H9 (cell line): ENCODE measurements at regions not wholly inside any gene's neighbourhood (a gene's known extent, or its start where the extent isn't known, plus 50 kb on each side); places are given as distances from the start of the nearest gene placed in this dataset.

ENCODE experiments used
- DNase-seq: peaks from one replicate; pipeline ENCODE4 v3.0.0-alpha.2; 2017
- H2AFZ ChIP-seq: one replicate; pipeline ENCODE4 v1.6.1; 2013; ENCODE audit warnings: mild to moderate bottlenecking, low read length, control low read depth, moderate library complexity
- H2AK5ac ChIP-seq: 2 replicates; pipeline ENCODE4 v1.6.1; 2013; ENCODE audit warnings: low read length, control low read depth, mixed read lengths; ENCODE audit not compliant: insufficient read length
- H2BK120ac ChIP-seq: one replicate; pipeline ENCODE4 v1.6.1; 2013; ENCODE audit warnings: low read depth, mild to moderate bottlenecking, low read length, control low read depth, inconsistent platforms; ENCODE audit not compliant: poor library complexity, severe bottlenecking
- H2BK12ac ChIP-seq: 2 replicates; pipeline ENCODE4 v1.6.1; 2013; ENCODE audit warnings: low read length, control low read depth, mixed read lengths, low read depth; ENCODE audit not compliant: insufficient read length
- H2BK15ac ChIP-seq: 2 replicates; pipeline ENCODE4 v1.6.1; 2013; ENCODE audit warnings: low read depth, low read length, control low read depth
- H2BK20ac ChIP-seq: one replicate; pipeline ENCODE4 v1.6.1; 2013; ENCODE audit warnings: low read depth, mild to moderate bottlenecking, low read length, control low read depth, inconsistent platforms; ENCODE audit not compliant: poor library complexity, severe bottlenecking
- H2BK5ac ChIP-seq: 2 replicates; pipeline ENCODE4 v1.6.1; 2013; ENCODE audit warnings: low read length, control low read depth, mixed read lengths; ENCODE audit not compliant: insufficient read length
- H3K14ac ChIP-seq: 2 replicates; pipeline ENCODE4 v1.6.1; 2013; ENCODE audit warnings: low read length, control low read depth; ENCODE audit not compliant: insufficient read depth
- H3K18ac ChIP-seq: 2 replicates; pipeline ENCODE4 v1.6.1; 2013; ENCODE audit warnings: low read depth, mild to moderate bottlenecking, mixed read lengths, low read length, control low read depth; ENCODE audit not compliant: insufficient read length
- H3K23ac ChIP-seq: 2 replicates; pipeline ENCODE4 v1.6.1; 2013; ENCODE audit warnings: low read length, control low read depth, mixed read lengths, low read depth; ENCODE audit not compliant: insufficient read length
- H3K23me2 ChIP-seq: 2 replicates; pipeline ENCODE4 v1.6.1; 2013; ENCODE audit warnings: low read depth, mild to moderate bottlenecking, mixed read lengths, low read length, control low read depth; ENCODE audit not compliant: insufficient read length, poor library complexity, severe bottlenecking
- H3K27ac ChIP-seq: 2 replicates; pipeline ENCODE4 v1.5.1; 2013; ENCODE audit warnings: low read length, control low read depth, mixed read lengths, low read depth; ENCODE audit not compliant: insufficient read length
- H3K27me3 ChIP-seq: 2 replicates; pipeline ENCODE4 v1.6.1; 2013; ENCODE audit warnings: low read length, control low read depth, inconsistent platforms; ENCODE audit not compliant: insufficient read depth
- H3K4ac ChIP-seq: 2 replicates; pipeline ENCODE4 v1.6.1; 2013; ENCODE audit warnings: low read depth, mild to moderate bottlenecking, control low read depth, inconsistent platforms, low read length, moderate library complexity
- H3K4me1 ChIP-seq: 2 replicates; pipeline ENCODE4 v1.6.1; 2013; ENCODE audit warnings: low read length, control low read depth, inconsistent platforms; ENCODE audit not compliant: insufficient read depth
- H3K4me2 ChIP-seq: 2 replicates; pipeline ENCODE4 v1.6.1; 2013; ENCODE audit warnings: low read length, control low read depth, mixed read lengths; ENCODE audit not compliant: insufficient read length, insufficient read depth
- H3K56ac ChIP-seq: 2 replicates; pipeline ENCODE4 v1.6.1; 2013; ENCODE audit warnings: low read depth, mild to moderate bottlenecking, mixed read lengths, low read length, control low read depth; ENCODE audit not compliant: insufficient read length
- H3K79me1 ChIP-seq: 2 replicates; pipeline ENCODE4 v1.6.1; 2013; ENCODE audit warnings: low read depth, mild to moderate bottlenecking, moderate library complexity, low read length, control low read depth, inconsistent platforms; ENCODE audit not compliant: insufficient read depth, poor library complexity, severe bottlenecking
- H3K79me2 ChIP-seq: 2 replicates; pipeline ENCODE4 v1.6.1; 2013; ENCODE audit warnings: low read length, control low read depth, inconsistent platforms; ENCODE audit not compliant: insufficient read depth
- H3K9ac ChIP-seq: 2 replicates; pipeline ENCODE4 v1.6.1; 2013; ENCODE audit warnings: low read length, control low read depth, mixed read lengths; ENCODE audit not compliant: insufficient read length; ENCODE audit errors: extremely low read depth
- H3K9me3 ChIP-seq: one replicate; pipeline ENCODE4 v1.6.1; 2013; ENCODE audit warnings: low read depth, low read length, inconsistent platforms; ENCODE audit not compliant: control insufficient read depth
- H3T11ph ChIP-seq: one replicate; pipeline ENCODE4 v1.6.1; 2013; ENCODE audit warnings: mild to moderate bottlenecking, low read length, control low read depth, inconsistent platforms
- H4K20me1 ChIP-seq: one replicate; pipeline ENCODE4 v1.6.1; 2013; ENCODE audit not compliant: control insufficient read depth, insufficient read length, insufficient read depth
- H4K5ac ChIP-seq: 2 replicates; pipeline ENCODE4 v1.6.1; 2013; ENCODE audit warnings: low read depth, mild to moderate bottlenecking, mixed read lengths, low read length, control low read depth; ENCODE audit not compliant: insufficient read length
- H4K8ac ChIP-seq: replicated peaks from 2 replicates; pipeline ENCODE4 v1.6.1; 2013; ENCODE audit warnings: low read length, control low read depth, mixed read lengths, low read depth; ENCODE audit not compliant: insufficient read length
- H4K91ac ChIP-seq: 2 replicates; pipeline ENCODE4 v1.6.1; 2013; ENCODE audit warnings: low read depth, mild to moderate bottlenecking, moderate library complexity, mixed read lengths, low read length, control low read depth; ENCODE audit not compliant: insufficient read length
- H3K27ac Mint-ChIP-seq, 3 experiments: 2 replicates in 2 of 3; 3 replicates in 1 of 3; pipeline ENCODE4 v1.8.0; 2020 to 2021; ENCODE audit warnings: mixed read lengths in 3 of 3, mild to moderate bottlenecking in 1 of 3, moderate library complexity in 1 of 3
- H3K27me3 Mint-ChIP-seq: 2 replicates; pipeline ENCODE4 v1.8.0; 2021; ENCODE audit warnings: low read depth, mild to moderate bottlenecking, moderate library complexity, mixed read lengths
- H3K36me3 Mint-ChIP-seq, 3 experiments: 2 replicates in 2 of 3; 3 replicates in 1 of 3; pipeline ENCODE4 v1.8.0; 2020 to 2021; ENCODE audit warnings: low read depth in 3 of 3, mixed read lengths in 3 of 3; ENCODE audit not compliant: insufficient read depth in 1 of 3
- H3K4me1 Mint-ChIP-seq, 2 experiments: 2 replicates each; pipeline ENCODE4 v1.8.0; 2020; ENCODE audit warnings: mixed read lengths in 2 of 2
- H3K4me3 Mint-ChIP-seq, 2 experiments: 2 replicates in 1 of 2; 3 replicates in 1 of 2; pipeline ENCODE4 v1.8.0; 2020 to 2021; ENCODE audit warnings: mild to moderate bottlenecking in 2 of 2, mixed read lengths in 2 of 2, moderate library complexity in 1 of 2
- H3K9me3 Mint-ChIP-seq, 2 experiments: 2 replicates in 1 of 2; 3 replicates in 1 of 2; pipeline ENCODE4 v1.8.0; 2020; ENCODE audit warnings: mild to moderate bottlenecking in 2 of 2, mixed read lengths in 2 of 2, moderate library complexity in 1 of 2
- CTCF ChIP-seq: fragments of 200-600 bp; sonication (generic); conservative IDR thresholded peaks from 3 replicates; pipeline ENCODE4 v1.8.0; 2021; ENCODE audit warnings: antibody characterized with exemption, mild to moderate bottlenecking
- WGBS: extraction: QIAGEN DNeasy Blood & Tissue Kit; methylation state at CpG from one replicate; pipeline ENCODE4 v1.1.7; 2013; ENCODE audit warnings: missing lambda C conversion rate, low lambda C conversion rate, mixed read lengths; ENCODE audit not compliant: insufficient read length; ENCODE audit errors: extremely low coverage; 5-methylcytosine and 5-hydroxymethylcytosine counted together

GRCh38 chr16:26816266-26816665 lies 250.5 kb upstream of the C16orf82 start:
- Mint-ChIP-seq H3K4me3 (no peak overlapping the region), H3K27me3 (peaks cover 25% of the 10 kb centered on the region), H3K36me3 (no peaks in the 10 kb centered on the region), H3K4me1 (no peaks in the 10 kb centered on the region), H3K27ac (peak overlapping the region in 1 of 3 experiments; percentile 25; a peak in 1 of 7 replicates), H3K9me3 (no peaks in the 10 kb centered on the region)
- Histone ChIP-seq H3K14ac (no peak overlapping the region), H3T11ph (no peak overlapping the region), H3K18ac (no peak overlapping the region), H2BK20ac (no peak overlapping the region), H2BK15ac (no peak overlapping the region), H3K4ac (no peak overlapping the region), H2BK12ac (no peak overlapping the region), H2AFZ (no peak overlapping the region), H4K20me1 (no peaks in the 10 kb centered on the region), H3K27ac (no peak overlapping the region), H3K9me3 (peaks cover 5% of the 10 kb centered on the region), H3K23ac (no peak overlapping the region), H2AK5ac (no peak overlapping the region), H3K4me2 (no peak overlapping the region), H3K79me1 (no peaks in the 10 kb centered on the region), H3K23me2 (no peaks in the 10 kb centered on the region), H4K5ac (no peak overlapping the region), H3K56ac (no peak overlapping the region), H2BK5ac (no peak overlapping the region), H4K8ac (no peak overlapping the region), H3K9ac (no peak overlapping the region), H3K27me3 (no peaks in the 10 kb centered on the region), H3K4me1 (no peaks in the 10 kb centered on the region), H3K79me2 (no peaks in the 10 kb centered on the region), H2BK120ac (no peak overlapping the region), H4K91ac (no peak overlapping the region)
- no peak for TF ChIP-seq CTCF
- no peak for DNase-seq
- WGBS = no CpG with 5 or more reads among the region's 7 CpGs
